K562 (cell line): ENCODE measurements at regions not wholly inside any gene's neighbourhood (a gene's known extent, or its start where the extent isn't known, plus 50 kb on each side); places are given as distances from the start of the nearest gene placed in this dataset.

Source experiments
- ATAC-seq: fragments of 200-7000 bp; cut with Tn5 transposase; 3 replicates; pipeline ENCODE4 v1.9.1; 2020; ENCODE audit warnings: moderate library complexity
- BruUV-seq: library from RNA; stranded (reverse); fragments of 400-500 nt; replicated peaks from 2 replicates; lab custom pipeline; 2021; lab: Mats Ljungman, UMichigan
- CTCF ChIA-PET: fragments of 300-600 bp; formaldehyde crosslinking; extraction: SDS; loops from one replicate; lab custom pipeline; 2021; ENCODE audit warnings: low intra/inter-chr PET ratio; lab: Yijun Ruan, JAX
- POLR2A ChIA-PET: fragments of 300-600, 350-650 bp; sonication (Branson Sonifier 250); formaldehyde crosslinking; extraction: SDS; loops from one replicate; lab custom pipeline; 2021; ENCODE audit warnings: antibody characterized with exemption, inconsistent platforms; lab: Yijun Ruan, JAX
- DNase-seq, 4 experiments: peaks; one replicate each; pipeline versions ENCODE4 v3.0.0 to v3.0.0-alpha.2; 2011 to 2018; ENCODE audit warnings: low spot score in 3 of 4, mixed read lengths in 3 of 4; ENCODE audit errors: extremely low read depth in 1 of 4
- FAIRE-seq: peaks from 2 replicates; lab custom pipeline; 2011; peaks lifted over from hg19 to GRCh38; lab: Jason Lieb, UNC
- H2AFZ ChIP-seq: 2 replicates; pipeline ENCODE4 v1.6.0; 2011; ENCODE audit warnings: low read depth, low read length, control low read depth, inconsistent platforms
- H3K27ac ChIP-seq: fragments of 200-600 bp; 3 replicates; pipeline ENCODE4 v1.8.0; 2011; ENCODE audit warnings: low read depth, mild to moderate bottlenecking, control low read depth, inconsistent platforms, low read length, moderate library complexity, mixed read lengths; ENCODE audit errors: extremely low read depth
- H3K27me3 ChIP-seq, 2 experiments: fragments of 300-600 bp in 1 of 2; 2 replicates in 1 of 2; 3 replicates in 1 of 2; pipeline versions ENCODE4 v1.6.0 to v1.8.0; 2011; ENCODE audit warnings: inconsistent platforms in 2 of 2, low read length in 2 of 2, mild to moderate bottlenecking in 1 of 2, mixed read lengths in 1 of 2, moderate library complexity in 1 of 2; ENCODE audit not compliant: control insufficient read depth in 2 of 2, insufficient read depth in 2 of 2
- H3K36me3 ChIP-seq: fragments of 300-600 bp; 3 replicates; pipeline ENCODE4 v1.8.0; 2011; ENCODE audit warnings: mild to moderate bottlenecking, low read length, inconsistent platforms; ENCODE audit not compliant: control insufficient read depth, insufficient read depth
- H3K4me1 ChIP-seq, 2 experiments: fragments of 200-600 bp in 1 of 2; replicated peaks in 1 of 2; 2 replicates in 1 of 2; 3 replicates in 1 of 2; pipeline versions ENCODE4 v1.5.1 to v1.8.0; 2011; ENCODE audit warnings: inconsistent platforms in 2 of 2, low read length in 2 of 2, mild to moderate bottlenecking in 1 of 2, mixed read lengths in 1 of 2, moderate library complexity in 1 of 2; ENCODE audit not compliant: control insufficient read depth in 2 of 2, insufficient read depth in 2 of 2
- H3K4me2 ChIP-seq: 2 replicates; pipeline ENCODE4 v1.6.1; 2011; ENCODE audit warnings: low read length, control low read depth, inconsistent platforms, mixed read lengths; ENCODE audit not compliant: insufficient read depth
- H3K4me3 ChIP-seq: fragments of 200-600 bp; sonication (generic), shearing (Covaris generic); 2 replicates; pipeline ENCODE4 v1.5.1; 2016; ENCODE audit warnings: control low read depth, inconsistent platforms
- H3K79me2 ChIP-seq: fragments of 200-600 bp; 3 replicates; pipeline ENCODE4 v1.8.0; 2011; ENCODE audit warnings: low read length, inconsistent platforms; ENCODE audit not compliant: control insufficient read depth, insufficient read depth
- H3K9ac ChIP-seq, 2 experiments: 2 replicates each; pipeline versions ENCODE4 v1.6.0 to v1.6.1; 2011; ENCODE audit warnings: low read depth in 2 of 2, low read length in 2 of 2, control low read depth in 1 of 2, inconsistent platforms in 1 of 2, mild to moderate bottlenecking in 1 of 2, mixed read lengths in 1 of 2; ENCODE audit not compliant: insufficient read depth in 1 of 2
- H3K9me1 ChIP-seq: one replicate; pipeline ENCODE4 v1.6.0; 2011; ENCODE audit warnings: inconsistent platforms, mild to moderate bottlenecking, low read length, moderate library complexity; ENCODE audit not compliant: control insufficient read depth, insufficient read depth
- H3K9me3 ChIP-seq: replicated peaks from 2 replicates; pipeline ENCODE4 v1.5.1; 2011; ENCODE audit warnings: low read depth, low read length, inconsistent platforms; ENCODE audit not compliant: control insufficient read depth, insufficient read depth
- H4K20me1 ChIP-seq: replicated peaks from 2 replicates; pipeline ENCODE4 v1.6.1; 2011; ENCODE audit warnings: low read length, inconsistent platforms, mixed read lengths; ENCODE audit not compliant: control insufficient read depth, insufficient read depth
- CEBPG ChIP-seq, 3 experiments: fragments of 200-800 bp in 1 of 3; sonication (Bioruptor generic) in 1 of 3; sonication (generic) in 1 of 3; formaldehyde crosslinking in 1 of 3; IDR thresholded peaks in 2 of 3; conservative IDR thresholded peaks in 1 of 3; 2 replicates each; pipeline versions ENCODE4 v1.6.1 to v1.8.0; 2016 to 2022; ENCODE audit warnings: missing compliant biosample characterization in 2 of 3, missing genetic modification characterization in 2 of 3, mild to moderate bottlenecking in 1 of 3, missing genetic modification reagents in 1 of 3
- RUNX1 ChIP-seq: sonication (generic); IDR thresholded peaks from 2 replicates; pipeline ENCODE4 v1.6.1; 2016; ENCODE audit warnings: antibody characterized with exemption, low read depth
- ZNF639 ChIP-seq, 2 experiments: fragments of 200-800 bp in 1 of 2; sonication (Bioruptor generic) in 1 of 2; sonication (generic) in 1 of 2; formaldehyde crosslinking in 1 of 2; IDR thresholded peaks in 1 of 2; conservative IDR thresholded peaks in 1 of 2; 2 replicates each; pipeline versions ENCODE4 v1.5.0 to v1.6.1; 2016 to 2020; ENCODE audit warnings: missing compliant biosample characterization in 1 of 2, missing genetic modification characterization in 1 of 2, missing genetic modification reagents in 1 of 2
- WGBS: fragments of 100-300 bp; shearing (Covaris generic); methylation state at CpG from one replicate; pipeline ENCODE4 v1.1.6; 2016; ENCODE audit warnings: low coverage, mixed read lengths; ENCODE audit not compliant: insufficient coverage; ENCODE audit errors: missing lambda C conversion rate; 5-methylcytosine and 5-hydroxymethylcytosine counted together
- in situ Hi-C: fragments of 300-500 bp; cut with MboI; formaldehyde crosslinking; loops from 4 replicates; pipeline ENCODE4 v1.15.0; 2018; ENCODE audit warnings: inconsistent platforms, mixed read lengths
- intact Hi-C: fragments of 100-400 bp; cut with micrococcal nuclease; formaldehyde crosslinking; loops from 2 replicates; pipeline ENCODE4 v1.14.2; 2022

GRCh38 chr3:15903759-15904720 lies 106.3 kb upstream of the ANKRD28 start:
- intact Hi-C loops = no loop called here
- DNase-seq (no peak), ATAC-seq (0 out of 3 replicates have a peak, but pooled peaks have one; percentile 23), FAIRE-seq (no peak)
- POLR2A ChIA-PET = interaction anchor here (1.1 kb wide), 1 partner anchor 17 kb away, joined by 3 read pairs; no protein-coding TSS in a partner anchor
- Histone ChIP-seq H3K9ac (no peak overlapping the region), H3K4me1 (peaks cover 3 to 7% of the 10 kb centered on the region in 2 experiments; a peak in 3 of 5 replicates), H3K4me3 (no peak overlapping the region), H2AFZ (no peak overlapping the region), H3K27me3 (no peaks in the 10 kb centered on the region), H3K79me2 (no peaks in the 10 kb centered on the region), H3K36me3 (no peaks in the 10 kb centered on the region), H3K9me3 (no peaks in the 10 kb centered on the region), H3K9me1 (no peaks in the 10 kb centered on the region), H3K27ac (no peak overlapping the region), H4K20me1 (no peaks in the 10 kb centered on the region), H3K4me2 (no peak overlapping the region)
- TF ChIP-seq CEBPG (CRISPR knock-in tag; IDR thresholded peaks at IDR 0.05) = no peak
- TF ChIP-seq CEBPG (tag; conservative IDR thresholded peaks at IDR 0.05 in 1 of 2, IDR thresholded peaks at IDR 0.05 in 1 of 2) = 0 out of 4 replicates have a peak, but pooled peaks of 1 of the 2 experiments have one; percentile 18
- TF ChIP-seq RUNX1 = no peak
- 0 out of 4 replicates have a peak, but pooled peaks of 1 of the 2 experiments have one; percentile 6 for TF ChIP-seq ZNF639 (CRISPR knock-in tag; conservative IDR thresholded peaks at IDR 0.05 in 1 of 2, IDR thresholded peaks at IDR 0.05 in 1 of 2)
- CTCF ChIA-PET = no interaction called here
- in situ Hi-C loops = no loop called here
- WGBS = 10% methylated on average over 7 of the region's 7 CpGs
- BruUV-seq = no TSS peak
